ENCODE measurements at regions not wholly inside any gene's neighbourhood (a gene's known extent, or its start where the extent isn't known, plus 50 kb on each side); places are given as distances from the start of the nearest gene placed in this dataset.

GRCh38 chr16:85400305-85401205 is 212.6 kb upstream of the GSE1 start:
- TF ChIP-seq CTCF (IDR thresholded peaks at IDR 0.05; ENCODE audit: low read depth, low read length, poor library complexity, severe bottlenecking): no peak
- no peak for TF ChIP-seq EZH2phosphoT487 (IDR thresholded peaks at IDR 0.05; ENCODE audit: borderline replicate concordance, low read length)
